Smooth muscle cell (in vitro differentiated cells): ENCODE measurements at regions not wholly inside any gene's neighbourhood (a gene's known extent, or its start where the extent isn't known, plus 50 kb on each side); places are given as distances from the start of the nearest gene placed in this dataset.

Experiments
- DNase-seq: peaks from one replicate; lab custom pipeline; 2025; ENCODE audit not compliant: unreplicated experiment; lab: John Stamatoyannopoulos, UW
- H2AFZ ChIP-seq: fragments of 200-600 bp; sonication (generic); 2 replicates; pipeline ENCODE4 v1.6.0; 2016; ENCODE audit warnings: antibody characterized with exemption, low read depth, mild to moderate bottlenecking
- H3F3A ChIP-seq: fragments of 200-600 bp; sonication (generic); 2 replicates; pipeline ENCODE4 v1.6.0; 2017; ENCODE audit warnings: antibody characterized with exemption, low read depth
- H3K27ac ChIP-seq: fragments of 200-600 bp; sonication (generic); 2 replicates; pipeline ENCODE4 v1.5.1; 2016; ENCODE audit warnings: low read depth, mild to moderate bottlenecking
- H3K27me3 ChIP-seq: fragments of 200-600 bp; sonication (generic); 2 replicates; pipeline ENCODE4 v1.6.1; 2016; ENCODE audit warnings: low read depth, mild to moderate bottlenecking
- H3K36me3 ChIP-seq: fragments of 200-600 bp; sonication (generic); 2 replicates; pipeline ENCODE4 v1.5.1; 2016; ENCODE audit warnings: low read depth
- H3K4me1 ChIP-seq: fragments of 200-600 bp; sonication (generic); 2 replicates; pipeline ENCODE4 v1.5.1; 2016; ENCODE audit warnings: low read depth
- H3K4me2 ChIP-seq: fragments of 200-600 bp; sonication (generic); 2 replicates; pipeline ENCODE4 v1.6.0; 2016; ENCODE audit warnings: mild to moderate bottlenecking
- H3K4me3 ChIP-seq: fragments of 200-600 bp; sonication (generic); 2 replicates; pipeline ENCODE4 v1.5.1; 2016; ENCODE audit warnings: mild to moderate bottlenecking
- H3K79me2 ChIP-seq: fragments of 200-600 bp; sonication (generic); 2 replicates; pipeline ENCODE4 v1.6.0; 2016; ENCODE audit warnings: low read depth, mild to moderate bottlenecking
- H3K9ac ChIP-seq: fragments of 200-600 bp; sonication (generic); 2 replicates; pipeline ENCODE4 v1.6.0; 2016; ENCODE audit warnings: low read depth
- H3K9me3 ChIP-seq: fragments of 200-600 bp; sonication (generic); replicated peaks from 2 replicates; pipeline ENCODE4 v1.5.1; 2016; ENCODE audit warnings: low read depth
- H4K20me1 ChIP-seq: fragments of 200-600 bp; sonication (generic); 2 replicates; pipeline ENCODE4 v1.6.0; 2016; ENCODE audit warnings: low read depth
- WGBS: methylation state at CpG from one replicate; pipeline ENCODE4 v1.1.7; 2016; ENCODE audit warnings: low lambda C conversion rate; 5-methylcytosine and 5-hydroxymethylcytosine counted together
- TF ChIP-seq, protein P1 (sequence below): fragments of 200-600 bp; sonication (generic); IDR thresholded peaks from 2 replicates; pipeline ENCODE4 v1.5.1; 2017; ENCODE audit warnings: borderline replicate concordance, mild to moderate bottlenecking, antibody characterized with exemption; ENCODE audit not compliant: insufficient read depth, poor library complexity, severe bottlenecking

DNA sequence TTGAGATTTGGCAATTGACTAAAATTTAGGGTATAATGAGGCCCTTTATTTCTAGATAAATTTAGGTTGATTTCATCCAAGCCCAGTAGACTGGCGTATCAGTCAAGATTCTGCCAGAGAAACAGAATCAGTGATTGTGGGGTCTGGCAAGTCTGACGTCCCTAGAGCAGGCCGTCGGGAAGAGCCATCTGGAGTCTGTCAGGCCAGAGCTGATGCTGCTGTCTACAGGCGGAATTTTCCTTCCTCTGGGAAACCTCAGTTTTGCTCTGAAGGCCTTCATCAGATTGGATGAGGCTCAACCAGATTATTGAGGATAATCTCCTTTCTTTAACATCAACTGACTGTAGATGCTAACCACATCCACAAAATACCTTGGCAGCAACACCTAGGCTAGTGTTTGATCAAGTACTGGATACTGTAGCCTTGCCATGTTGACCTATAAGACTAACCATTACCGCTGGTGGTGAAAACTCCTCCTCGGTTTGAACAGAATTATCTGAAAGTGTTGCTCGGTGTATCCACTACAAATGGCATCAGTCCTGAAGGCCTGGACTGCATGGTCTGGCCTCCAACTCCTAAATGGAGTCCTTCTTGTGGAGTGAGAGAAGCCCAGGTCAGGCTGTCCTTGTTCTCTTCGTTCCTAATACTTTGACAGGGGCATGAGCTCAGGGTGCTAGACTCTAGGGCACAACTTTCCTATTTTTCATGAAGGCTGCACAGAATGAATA lies 83.2 kb upstream of the ANKH start:
- Histone ChIP-seq H4K20me1 (no peaks in the 10 kb centered on the region), H3K4me1 (no peaks in the 10 kb centered on the region), H2AFZ (peak overlapping the region; percentile 96), H3K4me2 (peak overlapping the region; percentile 69), H3K27me3 (no peaks in the 10 kb centered on the region), H3K4me3 (no peak overlapping the region), H3K79me2 (no peaks in the 10 kb centered on the region), H3K36me3 (no peaks in the 10 kb centered on the region), H3F3A (peaks cover 24% of the 10 kb centered on the region), H3K9ac (no peak overlapping the region), H3K27ac (peak overlapping the region; percentile 71), H3K9me3 (no peaks in the 10 kb centered on the region)
- WGBS: 33% methylated on average over 9 of the region's 9 CpGs
- TF ChIP-seq, protein P1, sequence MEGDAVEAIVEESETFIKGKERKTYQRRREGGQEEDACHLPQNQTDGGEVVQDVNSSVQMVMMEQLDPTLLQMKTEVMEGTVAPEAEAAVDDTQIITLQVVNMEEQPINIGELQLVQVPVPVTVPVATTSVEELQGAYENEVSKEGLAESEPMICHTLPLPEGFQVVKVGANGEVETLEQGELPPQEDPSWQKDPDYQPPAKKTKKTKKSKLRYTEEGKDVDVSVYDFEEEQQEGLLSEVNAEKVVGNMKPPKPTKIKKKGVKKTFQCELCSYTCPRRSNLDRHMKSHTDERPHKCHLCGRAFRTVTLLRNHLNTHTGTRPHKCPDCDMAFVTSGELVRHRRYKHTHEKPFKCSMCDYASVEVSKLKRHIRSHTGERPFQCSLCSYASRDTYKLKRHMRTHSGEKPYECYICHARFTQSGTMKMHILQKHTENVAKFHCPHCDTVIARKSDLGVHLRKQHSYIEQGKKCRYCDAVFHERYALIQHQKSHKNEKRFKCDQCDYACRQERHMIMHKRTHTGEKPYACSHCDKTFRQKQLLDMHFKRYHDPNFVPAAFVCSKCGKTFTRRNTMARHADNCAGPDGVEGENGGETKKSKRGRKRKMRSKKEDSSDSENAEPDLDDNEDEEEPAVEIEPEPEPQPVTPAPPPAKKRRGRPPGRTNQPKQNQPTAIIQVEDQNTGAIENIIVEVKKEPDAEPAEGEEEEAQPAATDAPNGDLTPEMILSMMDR: no peak
- DNase-seq: no peak

GRCh38 chr5:14954216-14954615 lies 82.6 kb upstream of the ANKH start:
- H2AFZ ChIP-seq: peak overlapping the region; percentile 96
- H3K4me3 ChIP-seq: no peak overlapping the region
- H3K79me2 ChIP-seq: no peaks in the 10 kb centered on the region
- 88% methylated on average over 1 of the region's 1 CpG for WGBS
- no peak for DNase-seq
- no peaks in the 10 kb centered on the region for H3K27me3 ChIP-seq
- H4K20me1 ChIP-seq: no peaks in the 10 kb centered on the region
- no peaks in the 10 kb centered on the region for H3K9me3 ChIP-seq
- H3K36me3 ChIP-seq: no peaks in the 10 kb centered on the region
- H3K4me2 ChIP-seq: peak overlapping the region; percentile 69
- TF ChIP-seq, protein P1: no peak
- no peak overlapping the region for H3K9ac ChIP-seq
- H3F3A ChIP-seq: peaks cover 24% of the 10 kb centered on the region
- H3K27ac ChIP-seq: peak overlapping the region; percentile 71
- H3K4me1 ChIP-seq: no peaks in the 10 kb centered on the region

- peak overlapping the region; percentile 69 for H3K4me2 ChIP-seq
- peak; percentile 29 for DNase-seq
- H2AFZ ChIP-seq: peak overlapping the region; percentile 96
- H3K4me1 ChIP-seq: no peaks in the 10 kb centered on the region
- no peak overlapping the region for H3K4me3 ChIP-seq
- TF ChIP-seq, protein P1: no peak
- H3K27ac ChIP-seq: peak overlapping the region; percentile 71
- 26% methylated on average over 8 of the region's 8 CpGs for WGBS
- no peaks in the 10 kb centered on the region for H3K9me3 ChIP-seq
- H4K20me1 ChIP-seq: no peaks in the 10 kb centered on the region
- no peak overlapping the region for H3K9ac ChIP-seq
- H3K27me3 ChIP-seq: no peaks in the 10 kb centered on the region
- peaks cover 24% of the 10 kb centered on the region for H3F3A ChIP-seq
- no peaks in the 10 kb centered on the region for H3K79me2 ChIP-seq
- no peaks in the 10 kb centered on the region for H3K36me3 ChIP-seq
Observed at GRCh38 chr5:14953075-14953607, 81.6 kb upstream of the ANKH start.

DNA sequence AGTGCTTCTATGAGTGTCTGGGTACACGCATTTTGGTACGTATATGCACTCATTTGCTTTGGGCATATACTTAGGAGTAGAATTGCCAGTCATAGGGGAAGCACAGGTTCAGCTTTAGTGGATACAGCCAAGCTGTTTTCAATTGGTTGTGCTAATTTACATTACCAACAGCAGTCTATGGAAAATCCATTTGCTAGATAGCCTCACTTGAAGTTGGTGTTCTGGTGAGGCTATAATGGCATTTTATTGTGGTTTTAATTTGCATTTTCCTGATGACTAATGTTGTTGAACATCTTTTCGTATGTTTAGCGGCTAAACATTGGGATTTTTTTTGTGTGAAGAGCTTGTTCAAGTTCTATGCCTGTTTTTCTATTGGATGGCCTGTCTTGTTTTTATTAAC lies 76.8 kb upstream of the ANKH start:
- no peak overlapping the region for H2AFZ ChIP-seq
- H3K27ac ChIP-seq: no peak overlapping the region
- no peak overlapping the region for H3K4me2 ChIP-seq
- DNase-seq: no peak
- WGBS: 72% methylated on average over 4 of the region's 4 CpGs
- H3K4me3 ChIP-seq: no peak overlapping the region
- peaks cover 11% of the 10 kb centered on the region for H3F3A ChIP-seq
- TF ChIP-seq, protein P1: no peak
- H3K9ac ChIP-seq: no peak overlapping the region
- H4K20me1 ChIP-seq: no peaks in the 10 kb centered on the region
- no peaks in the 10 kb centered on the region for H3K27me3 ChIP-seq
- no peaks in the 10 kb centered on the region for H3K79me2 ChIP-seq
- no peaks in the 10 kb centered on the region for H3K9me3 ChIP-seq
- H3K36me3 ChIP-seq: no peaks in the 10 kb centered on the region
- no peaks in the 10 kb centered on the region for H3K4me1 ChIP-seq
